GM23338 (cell line): ENCODE measurements at regions not wholly inside any gene's neighbourhood (a gene's known extent, or its start where the extent isn't known, plus 50 kb on each side); places are given as distances from the start of the nearest gene placed in this dataset.

Source experiments
- ATAC-seq: fragments of 200-7000 bp; cut with Tn5 transposase; 3 replicates; pipeline ENCODE4 v1.9.1; 2020
- DNase-seq: peaks from one replicate; pipeline ENCODE4 v3.0.0-alpha.2; 2015; ENCODE audit warnings: low spot score
- H2AFZ ChIP-seq: fragments of 200-600 bp; sonication (generic); 2 replicates; pipeline ENCODE4 v1.8.0; 2016; ENCODE audit warnings: antibody characterized with exemption, mild to moderate bottlenecking, moderate library complexity
- H3F3A ChIP-seq: fragments of 200-600 bp; sonication (generic); replicated peaks from 2 replicates; pipeline ENCODE4 v1.8.0; 2017; ENCODE audit warnings: antibody characterized with exemption, mixed run types, low read depth
- H3K27ac ChIP-seq: fragments of 200-600 bp; sonication (generic); 2 replicates; pipeline ENCODE4 v1.6.1; 2016; ENCODE audit warnings: low read depth
- H3K27me3 ChIP-seq: fragments of 200-600 bp; sonication (generic); 2 replicates; pipeline ENCODE4 v1.8.0; 2016; ENCODE audit warnings: mild to moderate bottlenecking, mixed run types, moderate library complexity; ENCODE audit not compliant: insufficient read depth
- H3K36me3 ChIP-seq: fragments of 200-600 bp; sonication (generic); 2 replicates; pipeline ENCODE4 v1.8.0; 2016; ENCODE audit warnings: mild to moderate bottlenecking; ENCODE audit not compliant: insufficient read depth
- H3K4me1 ChIP-seq: fragments of 200-600 bp; sonication (generic); 2 replicates; pipeline ENCODE4 v1.8.0; 2016; ENCODE audit warnings: mild to moderate bottlenecking, moderate library complexity; ENCODE audit not compliant: insufficient read depth
- H3K4me2 ChIP-seq: fragments of 200-600 bp; sonication (generic); 2 replicates; pipeline ENCODE4 v1.7.1; 2017; ENCODE audit warnings: mixed run types
- H3K4me3 ChIP-seq: fragments of 200-600 bp; sonication (generic); 2 replicates; pipeline ENCODE4 v1.6.1; 2016; ENCODE audit warnings: mixed run types
- H3K79me2 ChIP-seq: fragments of 200-600 bp; sonication (generic); replicated peaks from 2 replicates; pipeline ENCODE4 v1.8.0; 2017; ENCODE audit warnings: mild to moderate bottlenecking; ENCODE audit not compliant: insufficient read depth
- H3K9me2 ChIP-seq: fragments of 200-600 bp; sonication (generic); 2 replicates; pipeline ENCODE4 v1.8.0; 2017; ENCODE audit not compliant: insufficient read depth
- H4K20me1 ChIP-seq: fragments of 200-600 bp; sonication (generic); replicated peaks from 2 replicates; pipeline ENCODE4 v1.8.0; 2017; ENCODE audit warnings: mild to moderate bottlenecking; ENCODE audit not compliant: insufficient read depth
- H3K27ac Mint-ChIP-seq: 2 replicates; pipeline ENCODE4 v1.8.0; 2020; ENCODE audit warnings: inconsistent platforms, mild to moderate bottlenecking, moderate library complexity, mixed read lengths
- H3K27me3 Mint-ChIP-seq: 3 replicates; pipeline ENCODE4 v1.8.0; 2022; ENCODE audit warnings: low read depth, mild to moderate bottlenecking, moderate library complexity, mixed read lengths, inconsistent platforms; ENCODE audit not compliant: insufficient read depth, poor library complexity
- H3K36me3 Mint-ChIP-seq: 3 replicates; pipeline ENCODE4 v1.8.0; 2021; ENCODE audit warnings: low read depth, mild to moderate bottlenecking, inconsistent platforms, moderate library complexity, mixed read lengths
- H3K4me1 Mint-ChIP-seq: 3 replicates; pipeline ENCODE4 v1.8.0; 2020; ENCODE audit warnings: mild to moderate bottlenecking, inconsistent platforms, mixed read lengths
- H3K4me3 Mint-ChIP-seq: 3 replicates; pipeline ENCODE4 v1.8.0; 2021; ENCODE audit warnings: moderate library complexity, mild to moderate bottlenecking, inconsistent platforms, mixed read lengths
- H3K9me3 Mint-ChIP-seq: 3 replicates; pipeline ENCODE4 v1.8.0; 2020; ENCODE audit warnings: moderate library complexity, mild to moderate bottlenecking, inconsistent platforms, mixed read lengths
- CREB1 ChIP-seq: fragments of 250-450 bp; sonication (Bioruptor Pico); IDR thresholded peaks from 2 replicates; pipeline ENCODE4 v1.5.0; 2020; ENCODE audit warnings: low read depth, mild to moderate bottlenecking, moderate library complexity
- CTCF ChIP-seq, 2 experiments: fragments of 200-600 bp in 1 of 2; sonication (generic) in 1 of 2; conservative IDR thresholded peaks; 2 replicates each; pipeline versions ENCODE4 v1.5.1 to v1.6.1; 2016 to 2017; ENCODE audit warnings: antibody characterized with exemption in 2 of 2, low read depth in 2 of 2, mild to moderate bottlenecking in 2 of 2, moderate library complexity in 1 of 2
- ETS1 ChIP-seq: IDR thresholded peaks from 2 replicates; pipeline ENCODE4 v1.6.1; 2016; ENCODE audit warnings: antibody characterized with exemption
- EZH2 ChIP-seq: fragments of 200-600 bp; sonication (generic); IDR thresholded peaks from one replicate; pipeline ENCODE4 v1.8.0; 2017; ENCODE audit warnings: antibody characterized with exemption, mild to moderate bottlenecking, low read depth; ENCODE audit not compliant: unreplicated experiment
- EZH2phosphoT487 ChIP-seq: fragments of 200-600 bp; sonication (generic); IDR thresholded peaks from one replicate; pipeline ENCODE4 v1.8.1; 2018; ENCODE audit warnings: antibody characterized with exemption; ENCODE audit not compliant: unreplicated experiment
- JUNB ChIP-seq: IDR thresholded peaks from one replicate; pipeline ENCODE4 v1.6.1; 2016; ENCODE audit warnings: antibody characterized with exemption; ENCODE audit not compliant: unreplicated experiment
- NANOG ChIP-seq: IDR thresholded peaks from 2 replicates; pipeline ENCODE4 v1.6.1; 2016; ENCODE audit warnings: antibody characterized with exemption, borderline replicate concordance
- POLR2AphosphoS5 ChIP-seq: IDR thresholded peaks from 2 replicates; pipeline ENCODE4 v1.6.1; 2016; ENCODE audit warnings: antibody characterized with exemption, low read depth
- REST ChIP-seq: IDR thresholded peaks from one replicate; pipeline ENCODE4 v1.6.1; 2018; ENCODE audit warnings: antibody characterized with exemption; ENCODE audit not compliant: unreplicated experiment
- STAT1 ChIP-seq: IDR thresholded peaks from one replicate; pipeline ENCODE4 v1.6.1; 2016; ENCODE audit warnings: antibody characterized with exemption; ENCODE audit not compliant: unreplicated experiment
- ZNF114 ChIP-seq: fragments of 250-450 bp; sonication (Bioruptor Pico); IDR thresholded peaks from 2 replicates; pipeline ENCODE4 v1.5.0; 2020; ENCODE audit warnings: mild to moderate bottlenecking, moderate library complexity
- ZNF331 ChIP-seq: fragments of 250-450 bp; sonication (Bioruptor Pico); IDR thresholded peaks from 2 replicates; pipeline ENCODE4 v1.5.0; 2020; ENCODE audit warnings: low read depth, mild to moderate bottlenecking, moderate library complexity
- ZNF462 ChIP-seq: fragments of 250-450 bp; sonication (Bioruptor Pico); IDR thresholded peaks from 2 replicates; pipeline ENCODE4 v1.5.0; 2020; ENCODE audit warnings: mild to moderate bottlenecking, moderate library complexity

- Mint-ChIP-seq H3K9me3 (no peaks in the 10 kb centered on the region), H3K27ac (no peak overlapping the region), H3K27me3 (no peaks in the 10 kb centered on the region), H3K4me3 (no peak overlapping the region), H3K36me3 (no peaks in the 10 kb centered on the region), H3K4me1 (peaks cover 10% of the 10 kb centered on the region)
- no peaks in the 10 kb centered on the region for H3K36me3 ChIP-seq
- no peaks in the 10 kb centered on the region for H3K27me3 ChIP-seq
- DNase-seq (no peak), ATAC-seq (no peak)
- no peaks in the 10 kb centered on the region for H4K20me1 ChIP-seq
- no peaks in the 10 kb centered on the region for H3F3A ChIP-seq
- no peaks in the 10 kb centered on the region for H3K9me2 ChIP-seq
- H3K27ac ChIP-seq, result no peak overlapping the region
- peaks cover 6% of the 10 kb centered on the region; the same call in 1 of the 2 replicates for H3K4me1 ChIP-seq
- TF ChIP-seq ZNF462 (CRISPR knock-in tag) (no peak), EZH2phosphoT487 (no peak), CTCF (conservative IDR thresholded peaks at IDR 0.05; ENCODE audit: low read depth in 2 of 2) (no peak), STAT1 (no peak), CREB1 (CRISPR knock-in tag) (no peak), ZNF331 (no peak), ZNF114 (CRISPR knock-in tag) (no peak), REST (no peak), JUNB (no peak), EZH2 (no peak), POLR2AphosphoS5 (no peak), NANOG (no peak), ETS1 (no peak)
- H3K4me3 ChIP-seq, result no peak overlapping the region
- no peak overlapping the region for H3K4me2 ChIP-seq
- no peaks in the 10 kb centered on the region for H3K79me2 ChIP-seq
- H2AFZ ChIP-seq, result no peak overlapping the region
Observed at GRCh38 chr3:80060664-80061063, 292.9 kb upstream of the ROBO1 start.
